ENCODE measurements at regions not wholly inside any gene's neighbourhood (a gene's known extent, or its start where the extent isn't known, plus 50 kb on each side); places are given as distances from the start of the nearest gene placed in this dataset.

DNA sequence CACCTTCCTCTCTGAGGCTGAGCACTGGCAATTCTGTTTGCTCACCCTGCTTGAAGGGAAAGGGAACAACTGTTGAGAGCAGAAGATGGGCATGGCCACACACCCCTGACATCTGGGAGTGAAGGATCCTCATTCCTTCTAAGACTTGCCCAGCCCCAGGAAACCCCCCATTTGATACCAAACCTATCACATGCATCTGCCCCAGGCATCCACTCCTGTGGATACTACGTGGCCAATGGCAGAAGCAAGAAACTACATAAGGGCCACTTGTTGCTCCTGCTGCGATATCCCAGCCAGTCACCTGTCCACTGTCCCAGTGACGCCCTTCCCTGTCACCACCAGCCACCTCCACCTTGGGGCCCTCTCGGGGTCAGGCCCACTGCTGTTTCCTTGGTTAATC lies 185.2 kb downstream of the SMAD2 start:
- no peak overlapping the region for H3K14ac ChIP-seq (replicated peaks; ENCODE audit: low read depth, low read length)
- H3K4me2 ChIP-seq (ENCODE audit: low read depth, low read length) = no peak overlapping the region
- no peak overlapping the region for H3K4me3 ChIP-seq (ENCODE audit: insufficient read depth, low read depth, low read length)
- no peak overlapping the region for H2BK5ac ChIP-seq (ENCODE audit: low read depth, low read length, poor library complexity, severe bottlenecking)
- H3K18ac ChIP-seq (ENCODE audit: low read depth, low read length) = no peak overlapping the region
- DNase-seq (no peak), ATAC-seq (ENCODE audit: low read depth) (no peak)
- no peak overlapping the region for H4K8ac ChIP-seq (ENCODE audit: low read depth in 2 of 2, low read length in 2 of 2)
- H3K4me1 ChIP-seq (ENCODE audit: control insufficient read depth, insufficient read depth, low read length) = no peaks in the 10 kb centered on the region
- H3K79me1 ChIP-seq (ENCODE audit: low read depth in 1 of 2, low read length in 2 of 2) = no peaks in the 10 kb centered on the region
- H3K4ac ChIP-seq (ENCODE audit: low read depth, low read length) = no peak overlapping the region
- no peak overlapping the region for H2AK5ac ChIP-seq (ENCODE audit: low read depth, low read length)
- no TSS peak for BruUV-seq (replicated peaks)
- no peak for TF ChIP-seq SMC3 (IDR thresholded peaks at IDR 0.05; ENCODE audit: low read depth, low read length)
- TF ChIP-seq CEBPB (IDR thresholded peaks at IDR 0.05; ENCODE audit: low read depth, low read length) = no peak
- no peak for TF ChIP-seq MXI1 (IDR thresholded peaks at IDR 0.05; ENCODE audit: borderline replicate concordance, low read depth, low read length)
- TF ChIP-seq RAD21 (IDR thresholded peaks at IDR 0.05; ENCODE audit: low read length) = no peak
- no peak for TF ChIP-seq POLR2A (IDR thresholded peaks at IDR 0.05; ENCODE audit: low read depth, low read length)
- no peak for TF ChIP-seq CHD1 (IDR thresholded peaks at IDR 0.05; ENCODE audit: low read depth, low read length)
- TF ChIP-seq, protein P1, sequence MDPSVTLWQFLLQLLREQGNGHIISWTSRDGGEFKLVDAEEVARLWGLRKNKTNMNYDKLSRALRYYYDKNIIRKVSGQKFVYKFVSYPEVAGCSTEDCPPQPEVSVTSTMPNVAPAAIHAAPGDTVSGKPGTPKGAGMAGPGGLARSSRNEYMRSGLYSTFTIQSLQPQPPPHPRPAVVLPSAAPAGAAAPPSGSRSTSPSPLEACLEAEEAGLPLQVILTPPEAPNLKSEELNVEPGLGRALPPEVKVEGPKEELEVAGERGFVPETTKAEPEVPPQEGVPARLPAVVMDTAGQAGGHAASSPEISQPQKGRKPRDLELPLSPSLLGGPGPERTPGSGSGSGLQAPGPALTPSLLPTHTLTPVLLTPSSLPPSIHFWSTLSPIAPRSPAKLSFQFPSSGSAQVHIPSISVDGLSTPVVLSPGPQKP (IDR thresholded peaks at IDR 0.05; ENCODE audit: borderline replicate concordance, low read depth, low read length) = no peak
- TF ChIP-seq, protein P2, sequence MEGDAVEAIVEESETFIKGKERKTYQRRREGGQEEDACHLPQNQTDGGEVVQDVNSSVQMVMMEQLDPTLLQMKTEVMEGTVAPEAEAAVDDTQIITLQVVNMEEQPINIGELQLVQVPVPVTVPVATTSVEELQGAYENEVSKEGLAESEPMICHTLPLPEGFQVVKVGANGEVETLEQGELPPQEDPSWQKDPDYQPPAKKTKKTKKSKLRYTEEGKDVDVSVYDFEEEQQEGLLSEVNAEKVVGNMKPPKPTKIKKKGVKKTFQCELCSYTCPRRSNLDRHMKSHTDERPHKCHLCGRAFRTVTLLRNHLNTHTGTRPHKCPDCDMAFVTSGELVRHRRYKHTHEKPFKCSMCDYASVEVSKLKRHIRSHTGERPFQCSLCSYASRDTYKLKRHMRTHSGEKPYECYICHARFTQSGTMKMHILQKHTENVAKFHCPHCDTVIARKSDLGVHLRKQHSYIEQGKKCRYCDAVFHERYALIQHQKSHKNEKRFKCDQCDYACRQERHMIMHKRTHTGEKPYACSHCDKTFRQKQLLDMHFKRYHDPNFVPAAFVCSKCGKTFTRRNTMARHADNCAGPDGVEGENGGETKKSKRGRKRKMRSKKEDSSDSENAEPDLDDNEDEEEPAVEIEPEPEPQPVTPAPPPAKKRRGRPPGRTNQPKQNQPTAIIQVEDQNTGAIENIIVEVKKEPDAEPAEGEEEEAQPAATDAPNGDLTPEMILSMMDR (conservative IDR thresholded peaks at IDR 0.05; ENCODE audit: low read depth, low read length) = no peak
- no peak for TF ChIP-seq MAFK (IDR thresholded peaks at IDR 0.05; ENCODE audit: low read depth, low read length)
- no peak for TF ChIP-seq MAZ (IDR thresholded peaks at IDR 0.05; ENCODE audit: borderline replicate concordance, low read depth, low read length)
- TF ChIP-seq FOS (IDR thresholded peaks at IDR 0.05; ENCODE audit: low read depth, low read length) = no peak
- TF ChIP-seq BHLHE40 (IDR thresholded peaks at IDR 0.05; ENCODE audit: low read depth, low read length) = no peak
- no peak for TF ChIP-seq RCOR1 (IDR thresholded peaks at IDR 0.05; ENCODE audit: insufficient replicate concordance, low read length)
- no peak for TF ChIP-seq RFX5 (IDR thresholded peaks at IDR 0.05; ENCODE audit: low read depth, low read length)
- WGBS, 2 experiments (ENCODE audit: extremely low coverage in 2 of 2, insufficient read length in 1 of 2) = 20% methylated on average over 1 of the region's 4 CpGs; no CpG with 5 or more reads in 1 of the 2 experiments
- H2AK9ac ChIP-seq (replicated peaks; ENCODE audit: low read depth, low read length, poor library complexity) = no peak overlapping the region
- H3K56ac ChIP-seq (ENCODE audit: extremely low read depth, insufficient read depth, low read length) = no peak overlapping the region
- no peaks in the 10 kb centered on the region for H3K9me1 ChIP-seq (ENCODE audit: insufficient read depth, low read length)
- no peak overlapping the region for H2BK120ac ChIP-seq (ENCODE audit: low read depth, low read length)
- no peak overlapping the region for H3K23ac ChIP-seq (ENCODE audit: low read depth, low read length)
- H3K27ac ChIP-seq (ENCODE audit: insufficient read depth, low read length) = no peak overlapping the region
- CTCF ChIA-PET = interaction anchor here (1.2 kb wide), 1 partner anchor 530 kb away, joined by 3 read pairs; no protein-coding TSS in a partner anchor
- H4K5ac ChIP-seq (ENCODE audit: low read depth, low read length) = no peak overlapping the region
- H3K36me3 ChIP-seq (ENCODE audit: control insufficient read depth, insufficient read depth, low read length) = no peaks in the 10 kb centered on the region
- intact Hi-C loops (cut with micrococcal nuclease) = no loop called here
- in situ Hi-C loops (cut with MboI; ENCODE audit: low sequenced_read_pairs) = loop anchor here (10.0 kb wide), 2 partner anchors 530 to 650 kb away; no protein-coding TSS in a partner anchor
- H2BK20ac ChIP-seq (ENCODE audit: low read depth, low read length) = no peak overlapping the region
- H2AFZ ChIP-seq (replicated peaks; ENCODE audit: low read length, poor library complexity) = no peak overlapping the region
- H4K91ac ChIP-seq (ENCODE audit: insufficient read depth, low read depth, low read length) = no peak overlapping the region
- H4K20me1 ChIP-seq (ENCODE audit: insufficient read depth, low read length) = no peaks in the 10 kb centered on the region
- no peak overlapping the region for H2BK15ac ChIP-seq (ENCODE audit: low read depth, low read length)
- H3K9ac ChIP-seq (ENCODE audit: low read depth, low read length) = no peak overlapping the region
- POLR2A ChIA-PET (ENCODE audit: unreplicated experiment) = no interaction called here
- H3K27me3 ChIP-seq (ENCODE audit: control insufficient read depth, insufficient read depth, low read length) = peaks cover 2% of the 10 kb centered on the region; the same call in 1 of the 2 replicates
- dilution Hi-C loops (cut with HindIII; ENCODE audit: low sequenced_read_pairs, unreplicated experiment) = no loop called here
- H3K9me3 ChIP-seq (ENCODE audit: control insufficient read depth, insufficient read depth, low read length) = no peaks in the 10 kb centered on the region
